HG03342 (cell line): ENCODE measurements at regions not wholly inside any gene's neighbourhood (a gene's known extent, or its start where the extent isn't known, plus 50 kb on each side); places are given as distances from the start of the nearest gene placed in this dataset.
"Not testable (repeated sequence)": the region's sequence is repeated elsewhere in the genome, so short reads cannot be mapped to it uniquely, and the experiment has no call there.

Source experiments
- ATAC-seq: cut with Tn5 transposase; IDR thresholded peaks from one replicate; pipeline ENCODE4 v1.9.1; 2021; ENCODE audit warnings: mild to moderate bottlenecking, moderate library complexity; ENCODE audit not compliant: unreplicated experiment

DNA sequence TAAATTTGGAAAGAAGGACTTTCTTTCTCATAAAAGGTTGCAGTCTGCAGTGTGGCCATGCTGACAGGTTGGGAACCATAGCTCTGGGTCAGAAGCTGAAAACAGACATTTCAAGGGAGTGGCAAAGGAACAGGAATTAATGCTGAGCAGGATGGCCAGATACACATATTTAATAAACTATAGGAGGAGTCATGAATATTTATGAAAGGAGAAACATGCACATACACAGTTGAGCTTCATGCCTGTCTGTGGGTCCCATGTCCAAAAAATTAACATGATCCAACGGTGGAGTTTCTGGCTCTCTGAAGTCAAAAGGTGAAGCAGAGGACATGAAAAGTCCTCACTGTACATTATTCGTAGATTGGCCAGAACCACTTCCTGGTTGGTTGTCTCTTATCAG lies 2556.0 kb downstream of the PCDH9 start:
- ATAC-seq: no peak

DNA sequence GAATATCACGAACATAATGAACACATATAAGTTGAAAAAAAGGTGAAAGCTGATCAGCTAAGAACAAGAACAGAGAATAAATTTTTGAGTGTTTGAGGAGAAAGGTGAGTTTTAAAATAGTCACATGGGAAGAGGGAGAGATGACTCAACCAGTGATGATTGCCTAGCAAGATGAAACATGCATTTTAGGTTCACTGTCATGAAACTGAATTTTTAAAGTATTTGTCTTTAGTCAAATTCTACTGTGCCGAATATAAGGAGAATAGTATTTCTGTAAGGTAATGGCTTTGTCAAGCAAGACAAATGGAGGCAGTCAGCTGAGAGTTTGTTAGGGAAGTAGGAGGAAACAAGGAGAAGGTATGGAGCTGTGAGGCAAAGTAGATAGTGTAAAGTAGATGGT lies 2557.4 kb downstream of the PCDH9 start:
- no peak for ATAC-seq

DNA sequence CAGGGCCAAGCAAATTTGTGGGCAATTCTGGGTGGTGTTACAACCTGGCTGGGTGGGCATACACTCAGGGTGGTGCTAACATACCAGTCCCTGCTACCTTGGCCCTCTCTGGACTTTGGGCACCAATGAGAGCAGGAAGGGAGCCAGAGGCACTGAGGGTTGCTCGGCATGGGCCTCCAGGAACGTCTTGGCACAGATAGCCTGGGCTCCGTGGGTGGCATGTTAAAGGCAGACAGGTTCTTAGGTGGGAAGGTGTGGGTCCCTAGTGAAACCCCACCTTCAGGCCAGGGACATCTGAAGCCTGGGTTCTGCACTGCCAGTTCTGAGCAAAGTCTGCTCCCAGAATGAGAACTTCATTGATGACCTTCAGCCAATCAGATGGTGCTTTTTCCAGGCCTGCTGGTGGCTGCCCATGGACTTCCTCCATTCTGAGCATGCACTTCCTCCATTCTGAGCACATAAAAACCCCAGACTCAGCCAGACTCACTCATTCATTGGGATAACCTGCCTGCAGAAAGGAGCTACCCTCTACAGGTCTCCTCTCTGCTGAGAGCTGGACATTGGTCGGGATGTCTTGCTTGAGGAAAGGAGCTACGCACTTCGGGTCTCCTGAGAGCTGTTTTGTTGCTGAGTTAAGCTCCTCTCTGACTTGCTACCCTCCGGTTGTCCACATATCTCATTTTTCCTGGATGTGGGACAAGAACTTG lies 2567.1 kb downstream of the PCDH9 start:
- ATAC-seq: no peak

DNA sequence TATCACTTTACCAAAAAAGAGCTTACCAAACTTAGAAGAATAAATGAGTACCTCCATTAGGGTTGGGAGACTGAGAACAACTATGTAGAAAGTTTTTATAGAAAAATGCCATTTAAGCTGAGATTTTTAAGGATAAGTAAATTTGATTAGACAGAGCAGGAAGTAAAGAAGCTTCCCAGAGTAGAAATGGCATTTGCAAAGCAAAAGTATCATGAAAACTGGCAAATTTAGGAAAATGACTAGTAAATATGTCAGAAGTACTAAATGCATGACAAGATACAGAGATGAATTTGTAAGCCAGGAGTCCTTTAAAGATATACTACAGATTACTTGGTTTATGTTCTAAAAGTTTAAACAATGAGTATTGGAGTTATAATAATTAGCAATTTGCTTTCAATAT lies 2581.8 kb downstream of the PCDH9 start:
- no peak for ATAC-seq

DNA sequence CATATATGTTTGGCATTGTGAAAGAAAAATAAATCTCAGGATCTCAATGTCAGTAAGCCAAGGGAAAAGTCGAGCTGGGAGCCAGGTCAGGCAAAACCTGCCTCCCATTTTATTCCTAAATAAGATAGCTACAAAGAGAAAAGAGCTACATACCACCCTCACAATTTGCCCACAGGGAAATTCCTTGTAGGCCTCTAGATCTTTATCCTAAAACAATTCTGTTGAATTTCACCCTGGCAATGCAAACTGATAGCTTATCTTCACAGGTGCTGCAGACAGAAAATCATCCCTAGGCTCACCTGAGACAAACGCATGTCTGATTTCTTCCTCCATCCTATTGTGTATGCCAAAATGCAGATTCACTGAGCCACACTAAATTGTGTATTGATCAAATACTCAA lies 2587.1 kb downstream of the PCDH9 start:
- no peak for ATAC-seq

DNA sequence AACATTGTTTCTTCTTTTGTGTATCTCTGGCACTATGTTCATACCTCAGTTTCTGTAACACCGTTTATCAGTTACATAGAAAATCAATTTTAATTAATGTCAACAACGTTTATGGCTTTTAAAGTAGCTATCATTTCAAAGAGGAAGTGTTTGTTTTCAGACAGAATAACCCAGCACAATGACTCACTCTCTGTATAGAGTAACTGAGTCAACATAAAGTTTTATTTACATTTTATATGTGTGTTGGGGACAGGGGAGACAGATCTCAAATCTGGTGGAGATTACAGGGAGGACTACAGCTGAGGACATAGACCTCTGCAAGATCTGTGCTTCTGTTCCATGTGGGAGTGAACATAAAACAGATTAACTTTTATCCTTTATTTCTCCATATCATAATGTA lies 2590.1 kb downstream of the PCDH9 start:
- ATAC-seq: no peak

DNA sequence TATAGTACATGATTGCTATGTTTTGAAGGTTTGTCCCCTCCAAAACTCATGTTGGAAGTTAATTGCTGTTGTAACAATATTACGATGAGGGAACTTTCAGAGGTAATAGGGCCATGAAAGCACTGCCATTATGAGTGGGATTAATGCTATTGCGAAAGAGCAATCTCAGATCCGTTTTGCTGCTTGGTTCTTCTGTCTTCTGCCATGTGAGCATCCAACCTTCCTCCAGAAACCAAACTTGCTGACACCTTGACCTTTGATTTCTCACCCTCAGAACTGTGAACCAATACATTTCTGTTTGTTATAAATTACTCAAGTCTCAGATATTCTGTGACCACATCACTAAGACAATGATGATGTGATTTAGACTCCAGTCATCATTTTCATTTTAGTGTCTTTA lies 2590.9 kb downstream of the PCDH9 start:
- ATAC-seq: no peak

DNA sequence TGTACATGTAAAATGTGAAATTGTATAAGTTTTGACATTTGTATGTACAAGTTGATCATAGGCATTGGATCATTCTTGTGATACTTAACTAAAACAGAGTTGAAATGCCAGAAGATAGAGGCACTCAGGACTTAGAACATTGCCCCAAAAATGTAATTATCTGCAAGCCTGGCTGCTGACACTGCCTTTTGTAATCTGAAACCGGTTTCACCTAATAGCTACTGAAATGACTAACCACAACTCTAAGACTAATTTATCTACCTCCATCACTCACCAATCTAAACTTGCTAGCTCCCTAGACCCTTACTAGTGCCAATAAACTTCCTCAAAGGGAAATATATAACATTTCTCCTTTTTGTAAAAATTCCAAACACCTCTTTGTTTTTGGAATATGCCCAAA lies 2596.2 kb downstream of the PCDH9 start:
- no peak for ATAC-seq

DNA sequence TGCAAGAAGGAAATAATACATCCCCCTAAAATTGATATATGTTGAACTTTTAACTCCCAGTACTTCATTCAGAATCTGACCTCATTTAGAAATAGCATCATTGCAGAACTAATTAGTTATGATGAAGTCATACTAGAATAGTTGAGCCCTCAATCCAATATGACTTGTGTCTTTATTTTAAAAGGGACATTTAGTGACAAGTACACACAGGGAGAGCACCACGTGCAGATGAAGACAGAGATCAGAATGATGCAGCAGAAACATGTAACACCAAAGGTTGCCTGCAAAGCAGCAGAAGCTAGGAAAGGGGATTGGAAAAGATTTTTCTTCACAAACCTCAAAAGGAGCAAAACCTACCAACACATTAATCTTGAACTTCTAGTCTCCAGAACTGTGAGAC lies 2602.5 kb downstream of the PCDH9 start:
- no peak for ATAC-seq

DNA sequence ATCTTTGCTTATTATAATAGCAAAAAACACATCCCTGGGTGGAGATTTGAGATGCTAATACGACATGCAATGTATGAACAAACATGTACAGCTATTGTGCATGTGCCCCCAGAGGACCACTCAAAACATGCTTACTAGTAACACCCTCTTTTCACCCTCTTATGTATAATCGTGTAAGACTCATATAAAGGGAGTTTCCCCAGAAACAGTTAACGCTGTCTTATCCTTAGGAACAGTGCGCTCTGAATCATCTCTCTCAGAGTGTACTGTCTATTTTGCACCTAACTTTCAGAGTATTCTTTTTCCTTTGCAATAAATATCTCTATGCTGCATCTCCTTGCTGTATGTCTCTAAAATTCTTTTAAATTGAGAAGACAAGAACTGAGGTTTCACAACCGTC lies 2604.0 kb downstream of the PCDH9 start:
- no peak for ATAC-seq

DNA sequence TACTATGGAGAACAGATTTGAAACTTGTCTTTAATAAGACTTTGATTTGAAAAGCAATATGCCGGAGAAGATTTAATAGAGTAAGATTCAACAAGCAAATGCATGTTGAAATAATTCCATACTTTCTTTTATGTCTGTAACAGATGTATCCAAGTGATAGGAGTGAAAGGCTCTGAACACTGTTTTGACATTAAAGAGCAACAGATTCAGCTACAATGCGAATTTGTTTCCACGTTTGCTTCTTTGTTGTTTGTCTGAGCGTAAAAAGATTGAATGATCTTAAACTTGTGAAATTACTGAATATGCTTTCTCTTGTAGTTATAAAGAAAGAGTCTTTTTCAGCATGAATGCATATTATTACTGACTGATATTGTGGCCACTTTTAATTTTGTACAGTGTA lies 2612.9 kb downstream of the PCDH9 start:
- no peak for ATAC-seq

DNA sequence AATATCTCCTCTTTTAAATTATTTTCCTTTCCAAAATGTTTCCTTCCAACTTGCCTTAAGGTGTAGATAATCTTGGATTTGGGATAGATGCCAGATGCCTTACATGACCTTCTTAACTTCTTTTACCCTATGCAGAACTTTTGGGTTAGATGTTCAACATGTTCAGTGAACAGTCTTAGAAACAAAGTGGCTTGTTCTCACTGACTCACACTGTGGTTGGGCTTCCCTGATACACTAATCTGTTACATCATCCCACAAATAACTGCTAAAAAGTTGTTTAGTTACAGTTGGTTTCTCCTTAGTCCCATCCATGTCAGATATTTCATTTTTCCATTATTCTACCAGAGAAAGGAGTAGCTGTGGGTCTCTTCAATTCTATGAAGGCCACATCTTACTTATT lies 2638.2 kb downstream of the PCDH9 start:
- ATAC-seq: no peak

DNA sequence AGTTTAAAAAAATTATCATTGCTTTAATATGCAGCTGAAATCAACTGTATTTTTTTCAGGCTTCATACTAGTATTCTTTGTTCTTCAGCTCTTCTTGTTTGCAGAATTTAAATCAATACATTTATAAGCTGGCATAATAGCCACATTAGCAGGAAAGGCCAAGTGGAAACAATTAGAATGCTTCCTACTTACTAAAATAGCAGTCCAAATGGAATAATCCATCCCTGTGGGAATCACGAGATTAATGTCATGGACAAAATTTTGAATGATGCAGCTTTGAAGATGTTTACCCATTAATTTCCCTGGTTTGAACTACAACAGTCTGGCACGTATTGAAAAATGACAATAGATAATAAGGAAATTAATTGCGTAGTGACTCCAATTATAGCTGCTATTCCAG lies 2650.8 kb downstream of the PCDH9 start:
- no peak for ATAC-seq

DNA sequence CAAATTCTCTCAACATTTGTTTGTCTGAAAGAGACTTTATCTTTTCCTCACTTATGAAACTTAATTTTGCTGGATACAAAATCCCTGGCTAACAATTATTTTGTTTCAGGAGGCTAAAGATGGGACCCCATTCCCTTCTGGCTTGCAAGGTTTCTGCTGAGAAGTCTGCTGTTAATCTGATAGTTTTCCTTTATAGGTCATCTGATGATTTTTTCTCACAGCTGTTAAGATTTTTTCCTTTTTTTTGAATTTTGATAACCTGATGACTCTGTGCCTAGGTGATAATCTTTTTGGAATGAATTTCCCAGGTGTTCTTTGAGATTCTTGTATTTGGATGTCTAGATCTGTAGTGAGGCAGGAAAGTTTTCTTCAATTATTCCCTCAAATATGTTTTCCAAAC lies 2661.4 kb downstream of the PCDH9 start:
- no peak for ATAC-seq

DNA sequence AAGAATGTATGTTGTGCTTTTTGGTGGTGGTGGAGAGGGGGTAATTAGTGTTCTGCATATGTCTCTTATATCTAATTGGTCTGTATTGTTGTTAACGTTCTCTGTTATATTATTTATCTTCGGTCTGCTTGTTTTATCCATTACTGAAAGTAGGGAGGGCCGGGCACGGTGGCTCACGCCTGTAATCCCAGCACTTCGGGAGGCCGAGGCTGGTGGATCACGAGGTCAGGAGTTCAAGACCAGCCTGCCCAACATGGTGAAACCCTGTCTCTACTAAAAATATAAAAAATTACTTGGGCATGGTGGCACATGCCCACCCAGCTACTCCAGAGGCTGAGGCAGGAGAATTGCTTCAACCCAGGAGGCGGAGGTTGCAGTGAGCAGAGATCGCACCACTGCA lies 2672.1 kb downstream of the PCDH9 start:
- ATAC-seq: not testable (repeated sequence)

DNA sequence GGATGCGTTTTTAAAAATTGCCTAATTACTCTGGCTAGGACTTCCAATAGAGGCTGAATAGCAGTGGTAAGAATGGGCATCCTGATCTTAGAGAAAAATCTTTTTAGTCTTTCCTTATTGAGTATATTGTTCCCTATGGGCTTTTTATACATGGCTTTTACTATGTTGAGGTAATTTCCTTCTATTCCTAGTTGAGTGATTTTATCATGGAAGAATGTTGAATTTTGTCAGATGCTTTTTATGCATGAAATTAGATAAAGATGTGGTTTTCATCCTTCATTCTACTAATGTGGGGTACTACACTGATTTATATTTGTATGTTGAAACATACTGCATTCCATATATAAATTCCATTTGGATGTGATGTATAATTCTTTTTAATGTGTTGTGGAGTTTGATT lies 2673.8 kb downstream of the PCDH9 start:
- no peak for ATAC-seq

DNA sequence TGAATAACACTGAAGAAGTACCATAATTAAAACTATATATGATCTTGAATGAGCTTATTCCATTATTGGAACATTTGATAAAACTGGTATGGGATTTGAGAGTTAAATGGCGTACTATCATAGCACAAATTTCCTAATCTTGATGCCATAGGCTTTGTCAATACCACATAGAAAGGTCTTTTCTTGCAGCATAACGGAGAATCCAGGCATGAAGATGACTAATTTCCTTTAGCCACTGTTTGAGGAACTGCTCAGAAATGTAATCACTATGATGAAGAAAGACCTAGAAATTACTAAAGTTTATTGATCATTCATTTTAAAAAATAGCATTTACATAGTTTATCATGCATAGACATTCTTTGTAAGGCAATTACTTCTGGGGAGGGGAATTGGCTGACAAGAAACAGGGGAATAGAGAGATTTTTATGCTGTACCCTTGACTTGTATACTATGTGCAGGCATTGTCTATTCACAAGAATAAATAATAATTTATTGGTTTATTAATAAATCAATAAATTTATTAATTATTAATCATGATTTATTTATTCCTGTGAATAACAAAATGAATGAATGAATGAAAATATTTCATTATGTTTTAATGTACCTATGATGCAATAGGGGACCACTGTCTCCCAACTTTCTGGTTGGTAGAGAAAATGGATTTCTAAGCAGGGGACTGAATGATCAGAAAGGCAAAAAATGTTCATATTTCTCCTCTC lies 2676.6 kb downstream of the PCDH9 start:
- ATAC-seq: no peak

DNA sequence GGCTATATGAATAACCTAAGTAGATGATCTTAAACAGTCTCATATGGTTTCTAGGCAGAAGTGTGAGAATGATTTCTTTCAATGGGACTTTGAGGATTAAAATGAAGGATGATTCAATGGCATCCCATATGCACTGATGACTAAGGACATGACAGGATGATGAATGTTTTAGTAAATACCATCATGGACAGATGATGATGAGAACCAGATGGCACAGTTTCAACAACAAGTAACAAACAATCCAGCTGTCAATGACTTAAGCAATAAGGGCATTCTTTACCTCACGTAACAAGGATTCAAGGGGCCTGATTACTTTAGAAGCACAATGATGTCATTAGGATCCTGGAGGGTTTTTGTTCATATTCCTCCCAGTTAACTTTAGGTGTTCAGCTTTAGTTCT lies 2678.4 kb downstream of the PCDH9 start:
- ATAC-seq: no peak

DNA sequence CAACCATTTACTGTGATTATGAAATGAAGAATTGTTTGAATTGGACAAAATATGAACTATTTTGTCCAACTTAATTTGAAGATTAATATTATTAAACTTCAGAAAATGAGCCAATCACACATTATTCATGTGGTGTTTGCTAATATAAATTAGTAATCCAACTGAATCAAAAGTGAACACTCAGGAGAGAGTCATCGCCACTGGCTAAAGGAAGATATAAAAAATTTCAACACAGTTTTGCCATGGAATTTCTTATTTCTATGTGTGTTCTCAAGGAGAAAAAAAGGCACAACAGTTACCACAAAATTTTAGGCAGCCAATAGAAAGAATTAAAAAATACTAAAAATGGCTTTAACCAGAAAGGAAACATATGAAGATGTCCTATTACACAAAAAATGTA lies 2683.8 kb downstream of the PCDH9 start:
- no peak for ATAC-seq

DNA sequence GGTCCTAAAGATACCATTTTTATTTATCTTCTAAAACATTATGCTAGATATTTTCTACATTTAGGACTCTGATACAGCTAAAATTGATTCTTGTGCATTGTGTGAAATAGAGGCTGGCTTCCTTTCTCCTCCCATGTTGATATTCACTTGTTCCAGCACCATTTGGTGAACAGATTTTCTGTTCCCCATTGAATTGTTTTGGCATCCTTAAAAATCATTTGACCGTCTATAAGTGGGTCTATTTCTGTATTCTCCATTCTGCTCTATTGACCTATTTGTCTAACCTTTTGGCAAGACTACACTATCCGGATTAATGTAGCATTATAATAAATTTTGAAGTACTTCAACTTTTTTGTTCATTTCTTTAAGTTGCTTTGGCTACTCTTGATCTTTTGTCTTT lies 2689.2 kb downstream of the PCDH9 start:
- ATAC-seq: no peak

DNA sequence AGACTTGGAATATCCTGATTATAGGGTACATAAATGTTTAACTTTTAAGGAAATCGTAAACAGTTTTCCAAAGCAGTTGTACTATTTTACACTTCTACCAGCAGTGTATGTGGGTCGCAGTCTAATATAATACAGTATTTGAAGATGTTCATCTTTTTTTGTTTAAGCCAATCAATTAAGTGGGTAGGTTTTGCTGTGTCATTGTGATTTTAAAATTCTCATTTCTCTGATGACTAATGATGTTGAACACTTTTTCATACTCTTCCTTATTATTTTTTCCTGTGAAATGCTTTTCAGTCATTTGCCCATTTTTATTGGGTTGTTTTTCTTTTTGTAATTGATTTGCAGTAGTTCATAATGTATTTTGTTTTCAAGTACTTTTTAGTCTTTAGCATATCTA lies 2689.7 kb downstream of the PCDH9 start:
- ATAC-seq: no peak

DNA sequence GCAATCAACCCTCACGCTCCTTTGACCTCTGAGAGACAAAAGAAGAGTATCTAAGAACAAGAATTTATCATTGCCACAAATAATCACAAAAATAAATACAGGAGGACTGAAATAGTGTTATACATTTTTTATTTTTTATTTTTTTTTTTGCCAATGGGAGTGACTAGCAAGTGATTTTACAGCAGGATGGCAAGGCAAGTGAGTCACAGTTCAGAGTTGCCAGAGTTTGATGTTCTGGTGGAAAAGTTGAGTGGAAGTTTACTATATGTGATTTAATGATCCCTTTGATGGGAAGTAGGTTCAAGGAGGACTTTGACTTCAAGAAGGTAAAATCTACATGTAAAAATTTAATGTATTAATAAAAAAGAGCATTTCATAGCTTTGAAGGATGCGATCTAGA lies 2691.4 kb downstream of the PCDH9 start:
- no peak for ATAC-seq

DNA sequence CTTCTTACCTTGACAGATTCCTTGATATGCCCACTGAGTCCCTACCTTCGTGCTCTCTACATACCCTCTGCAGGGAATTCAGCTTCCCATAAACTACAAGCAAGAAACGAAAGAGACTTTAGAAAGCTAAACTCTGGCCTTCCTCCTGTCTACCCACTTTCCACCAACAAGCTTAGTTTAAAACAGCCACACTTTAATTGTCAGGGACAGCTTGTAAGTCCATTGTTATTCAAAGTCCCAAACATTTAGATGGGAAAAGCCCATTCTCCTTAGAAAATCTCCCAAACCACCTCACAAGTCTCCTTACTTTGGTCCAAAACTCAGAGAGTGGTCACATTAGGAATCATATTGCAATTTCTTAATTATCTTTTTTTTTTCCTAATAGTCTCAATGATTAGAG lies 2695.8 kb downstream of the PCDH9 start:
- ATAC-seq: no peak
